ENCODE measurements at regions not wholly inside any gene's neighbourhood (a gene's known extent, or its start where the extent isn't known, plus 50 kb on each side); places are given as distances from the start of the nearest gene placed in this dataset.

DNA sequence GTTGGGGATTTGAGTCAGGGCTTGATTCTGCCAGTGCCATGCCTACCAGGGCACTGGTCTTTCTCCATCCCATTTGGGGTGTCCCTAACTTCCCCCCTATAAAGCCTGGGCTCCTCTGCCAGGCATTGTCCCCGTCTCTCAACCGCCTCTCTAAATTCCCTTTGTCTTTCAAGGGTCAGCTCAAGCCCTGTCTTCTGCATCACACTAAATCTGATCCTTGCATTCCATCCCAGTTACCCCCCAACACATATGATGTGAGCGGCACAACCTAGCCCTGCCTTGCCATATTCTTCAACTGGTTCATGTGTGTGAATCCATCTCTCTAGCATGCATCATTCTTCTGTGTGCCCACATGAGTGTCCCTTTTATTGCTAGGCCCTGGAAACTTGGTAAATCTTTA is 480.9 kb downstream of the ZNF536 start:
- no peak for DNase-seq (ENCODE audit: low spot score)
- TF ChIP-seq, protein P1, sequence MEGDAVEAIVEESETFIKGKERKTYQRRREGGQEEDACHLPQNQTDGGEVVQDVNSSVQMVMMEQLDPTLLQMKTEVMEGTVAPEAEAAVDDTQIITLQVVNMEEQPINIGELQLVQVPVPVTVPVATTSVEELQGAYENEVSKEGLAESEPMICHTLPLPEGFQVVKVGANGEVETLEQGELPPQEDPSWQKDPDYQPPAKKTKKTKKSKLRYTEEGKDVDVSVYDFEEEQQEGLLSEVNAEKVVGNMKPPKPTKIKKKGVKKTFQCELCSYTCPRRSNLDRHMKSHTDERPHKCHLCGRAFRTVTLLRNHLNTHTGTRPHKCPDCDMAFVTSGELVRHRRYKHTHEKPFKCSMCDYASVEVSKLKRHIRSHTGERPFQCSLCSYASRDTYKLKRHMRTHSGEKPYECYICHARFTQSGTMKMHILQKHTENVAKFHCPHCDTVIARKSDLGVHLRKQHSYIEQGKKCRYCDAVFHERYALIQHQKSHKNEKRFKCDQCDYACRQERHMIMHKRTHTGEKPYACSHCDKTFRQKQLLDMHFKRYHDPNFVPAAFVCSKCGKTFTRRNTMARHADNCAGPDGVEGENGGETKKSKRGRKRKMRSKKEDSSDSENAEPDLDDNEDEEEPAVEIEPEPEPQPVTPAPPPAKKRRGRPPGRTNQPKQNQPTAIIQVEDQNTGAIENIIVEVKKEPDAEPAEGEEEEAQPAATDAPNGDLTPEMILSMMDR (IDR thresholded peaks at IDR 0.05; ENCODE audit: extremely low read depth, insufficient read depth, missing control alignments): no peak
- in situ Hi-C loops (cut with MboI; ENCODE audit: low pct_unique_long_range_greater_than_20kb, low sequenced_read_pairs, unreplicated experiment): no loop called here

GRCh38 chr19:30852168-30852567 is 480.0 kb downstream of the ZNF536 start:
- in situ Hi-C loops (cut with MboI; ENCODE audit: low pct_unique_long_range_greater_than_20kb, low sequenced_read_pairs, unreplicated experiment): no loop called here
- TF ChIP-seq, protein P1 (IDR thresholded peaks at IDR 0.05; ENCODE audit: extremely low read depth, insufficient read depth, missing control alignments): no peak
- DNase-seq (ENCODE audit: low spot score): no peak

DNA sequence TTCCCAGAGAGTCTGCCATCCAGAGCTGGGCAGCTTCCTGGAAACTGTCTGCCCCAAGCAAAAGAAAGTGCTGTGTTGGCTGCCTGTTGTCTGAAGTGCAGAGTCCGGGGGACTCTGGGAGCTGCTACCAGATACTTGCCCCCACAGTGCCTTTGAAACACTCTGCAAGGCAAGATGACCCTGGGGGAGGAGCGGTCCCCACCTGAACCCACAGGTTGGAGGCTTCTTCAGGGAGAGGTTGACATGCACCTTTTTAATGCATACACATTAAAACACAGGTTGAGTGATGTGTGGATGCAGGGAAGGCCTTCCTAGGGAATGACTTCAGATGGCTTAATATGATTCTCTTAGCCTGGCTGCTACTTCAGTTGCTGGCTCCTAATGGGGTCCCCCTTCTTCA is 479.5 kb downstream of the ZNF536 start:
- no peak for DNase-seq (ENCODE audit: low spot score)
- in situ Hi-C loops (cut with MboI; ENCODE audit: low pct_unique_long_range_greater_than_20kb, low sequenced_read_pairs, unreplicated experiment): no loop called here
- TF ChIP-seq, protein P1 (IDR thresholded peaks at IDR 0.05; ENCODE audit: extremely low read depth, insufficient read depth, missing control alignments): no peak

DNA sequence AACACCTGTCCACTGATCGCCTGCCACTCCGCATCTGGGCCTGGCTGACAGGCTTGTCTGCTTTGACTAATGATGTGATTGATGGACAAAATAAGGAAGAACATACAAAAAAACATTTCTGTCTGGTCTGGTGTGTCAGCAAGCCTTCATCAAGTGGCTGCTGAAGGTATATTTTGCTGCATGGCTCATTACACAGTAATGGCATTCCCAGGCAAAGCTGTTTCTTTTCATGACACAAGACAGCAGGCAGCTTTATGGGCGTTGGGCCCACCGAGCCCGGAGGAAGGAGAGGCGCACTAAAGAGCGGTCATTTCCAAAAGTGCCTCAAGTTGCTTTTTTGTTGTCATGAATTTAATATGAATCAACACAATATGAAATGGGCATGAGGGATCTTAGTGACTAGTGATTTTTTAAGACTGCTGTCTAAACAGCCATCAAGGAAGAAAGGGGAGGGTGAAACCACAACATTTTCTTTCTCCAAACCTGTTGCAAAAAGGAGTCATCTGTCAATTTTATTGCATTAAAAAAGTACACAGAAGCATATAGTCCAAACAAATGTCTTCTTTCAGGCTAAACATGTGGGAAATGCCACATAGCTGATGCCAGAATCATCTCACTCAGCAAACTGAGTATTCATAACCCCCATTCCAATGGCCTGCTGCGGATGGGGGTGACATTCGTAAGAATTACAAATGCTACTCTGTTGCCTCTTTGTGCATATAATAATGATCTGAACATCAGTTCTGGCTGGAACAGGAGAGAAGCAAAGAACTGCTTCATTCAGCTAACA is 476.6 kb downstream of the ZNF536 start:
- in situ Hi-C loops (cut with MboI; ENCODE audit: low pct_unique_long_range_greater_than_20kb, low sequenced_read_pairs, unreplicated experiment): no loop called here

DNA sequence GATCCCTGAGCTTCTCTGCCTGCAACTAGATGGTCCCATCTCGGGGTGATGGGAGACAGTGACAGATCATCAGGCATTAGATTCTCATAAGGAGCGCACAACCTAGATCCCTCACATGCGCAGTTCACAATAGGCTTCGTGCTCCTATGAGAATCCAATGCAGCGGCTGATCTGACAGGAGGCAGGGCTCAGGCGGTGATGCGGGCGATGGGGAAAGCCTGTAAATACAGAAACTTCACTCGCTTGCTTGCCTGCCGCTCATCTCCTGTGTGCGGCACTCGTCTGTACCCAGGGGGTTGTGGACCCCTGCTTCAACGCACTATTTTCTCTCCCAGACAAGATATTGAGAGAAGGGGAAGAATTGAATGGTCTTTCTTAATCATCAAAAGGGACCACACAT is 473.9 kb downstream of the ZNF536 start:
- in situ Hi-C loops (cut with MboI; ENCODE audit: low pct_unique_long_range_greater_than_20kb, low sequenced_read_pairs, unreplicated experiment): no loop called here
- DNase-seq (ENCODE audit: low spot score): no peak
- TF ChIP-seq, protein P1 (IDR thresholded peaks at IDR 0.05; ENCODE audit: extremely low read depth, insufficient read depth, missing control alignments): no peak

More for the DNA sequence above, 476.6 kb downstream of the ZNF536 start:
- TF ChIP-seq, protein P1 (IDR thresholded peaks at IDR 0.05; ENCODE audit: extremely low read depth, insufficient read depth, missing control alignments): no peak
- DNase-seq (ENCODE audit: low spot score): no peak

- no peak for DNase-seq (ENCODE audit: low spot score)
- TF ChIP-seq, protein P1 (IDR thresholded peaks at IDR 0.05; ENCODE audit: extremely low read depth, insufficient read depth, missing control alignments): no peak
- in situ Hi-C loops (cut with MboI; ENCODE audit: low pct_unique_long_range_greater_than_20kb, low sequenced_read_pairs, unreplicated experiment): no loop called here
These were observed 470.7 kb downstream of the ZNF536 start for GRCh38 chr19:30842926-30843325.
